Neural cell (in vitro differentiated cells): ENCODE measurements at regions not wholly inside any gene's neighbourhood (a gene's known extent, or its start where the extent isn't known, plus 50 kb on each side); places are given as distances from the start of the nearest gene placed in this dataset.

Experiments
- H2AFZ ChIP-seq: fragments of 200-600, 300-800 bp; sonication (generic), shearing (Covaris generic); 2 replicates; pipeline ENCODE4 v1.6.0; 2014; ENCODE audit warnings: low read depth, mild to moderate bottlenecking, antibody characterized with exemption, low read length, moderate library complexity
- H3F3A ChIP-seq: fragments of 200-600 bp; shearing (Covaris generic); 2 replicates; pipeline ENCODE4 v1.6.1; 2016; ENCODE audit warnings: mild to moderate bottlenecking, moderate library complexity, mixed read lengths, antibody characterized with exemption, low read length; ENCODE audit not compliant: insufficient read depth, poor library complexity, severe bottlenecking
- H3K27ac ChIP-seq: fragments of 200-600, 300-800 bp; sonication (generic), shearing (Covaris generic); 2 replicates; pipeline ENCODE4 v1.5.1; 2014; ENCODE audit warnings: mild to moderate bottlenecking, low read length, moderate library complexity
- H3K27me3 ChIP-seq: fragments of 300-800, 200-600 bp; sonication (generic), shearing (Covaris generic); 2 replicates; pipeline ENCODE4 v1.6.0; 2014; ENCODE audit warnings: mild to moderate bottlenecking, low read depth, low read length, moderate library complexity; ENCODE audit not compliant: insufficient read depth
- H3K36me3 ChIP-seq: fragments of 300-800, 200-600 bp; sonication (generic), shearing (Covaris generic); 2 replicates; pipeline ENCODE4 v1.5.1; 2014; ENCODE audit warnings: mild to moderate bottlenecking, antibody characterized with exemption, low read length, moderate library complexity; ENCODE audit not compliant: insufficient read depth
- H3K4me2 ChIP-seq: fragments of 300-800, 200-600 bp; sonication (generic), shearing (Covaris generic); 2 replicates; pipeline ENCODE4 v1.6.0; 2014; ENCODE audit warnings: mild to moderate bottlenecking, low read length
- H3K4me3 ChIP-seq: fragments of 300-800, 200-600 bp; sonication (generic), shearing (Covaris generic); 2 replicates; pipeline ENCODE4 v1.5.1; 2014; ENCODE audit warnings: mild to moderate bottlenecking, low read length, moderate library complexity
- H3K79me2 ChIP-seq: fragments of 200-600 bp; shearing (Covaris generic); replicated peaks from 2 replicates; pipeline ENCODE4 v1.6.0; 2014; ENCODE audit warnings: mild to moderate bottlenecking, low read length, moderate library complexity; ENCODE audit not compliant: insufficient read depth
- H3K9ac ChIP-seq: fragments of 300-800, 200-600 bp; sonication (generic), shearing (Covaris generic); 2 replicates; pipeline ENCODE4 v1.6.1; 2016; ENCODE audit warnings: mild to moderate bottlenecking, low read length, mixed read lengths
- H3K9me2 ChIP-seq: fragments of 200-600 bp; shearing (Covaris generic); 2 replicates; pipeline ENCODE4 v1.6.1; 2016; ENCODE audit warnings: mild to moderate bottlenecking, low read length, mixed read lengths; ENCODE audit not compliant: insufficient read depth
- H3K9me3 ChIP-seq: fragments of 200-600, 300-800 bp; sonication (generic), shearing (Covaris generic); 2 replicates; pipeline ENCODE4 v1.6.1; 2016; ENCODE audit warnings: mild to moderate bottlenecking, mixed run types, low read length, moderate library complexity, mixed read lengths
- H4K20me1 ChIP-seq: fragments of 200-600 bp; shearing (Covaris generic); 2 replicates; pipeline ENCODE4 v1.6.1; 2016; ENCODE audit warnings: mild to moderate bottlenecking, mixed run types; ENCODE audit not compliant: insufficient read depth
- CTCF ChIP-seq: fragments of 450-650 bp; IDR thresholded peaks from 2 replicates; pipeline ENCODE4 v1.5.1; 2014; ENCODE audit warnings: antibody characterized with exemption, mild to moderate bottlenecking, moderate library complexity; ENCODE audit not compliant: poor library complexity, severe bottlenecking
- EP300 ChIP-seq: fragments of 450-650 bp; conservative IDR thresholded peaks from 2 replicates; pipeline ENCODE4 v1.6.1; 2014; ENCODE audit warnings: antibody characterized with exemption, mild to moderate bottlenecking, moderate library complexity; ENCODE audit not compliant: poor library complexity, severe bottlenecking
- EZH2 ChIP-seq: fragments of 200-600, 300-800 bp; shearing (Covaris generic), sonication (generic); IDR thresholded peaks from 2 replicates; pipeline ENCODE4 v1.6.1; 2014; ENCODE audit warnings: antibody characterized with exemption, low read length, borderline replicate concordance, mild to moderate bottlenecking; ENCODE audit not compliant: insufficient read depth, poor library complexity, severe bottlenecking
- MXI1 ChIP-seq: fragments of 450-650 bp; conservative IDR thresholded peaks from 2 replicates; pipeline ENCODE4 v1.6.1; 2014; ENCODE audit warnings: antibody characterized with exemption, mild to moderate bottlenecking; ENCODE audit not compliant: poor library complexity, severe bottlenecking
- POLR2AphosphoS5 ChIP-seq: IDR thresholded peaks from 2 replicates; pipeline ENCODE4 v1.6.1; 2012
- RAD21 ChIP-seq: fragments of 450-650 bp; conservative IDR thresholded peaks from 2 replicates; pipeline ENCODE4 v1.6.1; 2014; ENCODE audit warnings: antibody characterized with exemption, mild to moderate bottlenecking, moderate library complexity
- REST ChIP-seq: IDR thresholded peaks from 2 replicates; pipeline ENCODE4 v1.6.1; 2012; ENCODE audit warnings: borderline replicate concordance
- SMC3 ChIP-seq: fragments of 450-650 bp; conservative IDR thresholded peaks from 2 replicates; pipeline ENCODE4 v1.6.1; 2014; ENCODE audit warnings: antibody characterized with exemption, mild to moderate bottlenecking, moderate library complexity; ENCODE audit not compliant: poor library complexity
- TAF1 ChIP-seq: IDR thresholded peaks from 2 replicates; pipeline ENCODE4 v1.6.1; 2012; ENCODE audit warnings: low read depth

GRCh38 chr9:74006935-74007334 is 490.2 kb upstream of the RORB start:
- Histone ChIP-seq H3K27me3 (no peaks in the 10 kb centered on the region), H3K4me3 (no peak overlapping the region), H4K20me1 (no peaks in the 10 kb centered on the region), H3K9me2 (no peaks in the 10 kb centered on the region), H3K9me3 (no peaks in the 10 kb centered on the region), H3F3A (no peaks in the 10 kb centered on the region), H2AFZ (no peak overlapping the region), H3K36me3 (no peaks in the 10 kb centered on the region), H3K27ac (no peak overlapping the region), H3K79me2 (no peaks in the 10 kb centered on the region), H3K4me2 (no peak overlapping the region), H3K9ac (no peak overlapping the region)
- no peak for TF ChIP-seq TAF1
- TF ChIP-seq EZH2: no peak

GRCh38 chr9:74007833-74008232 is 489.3 kb upstream of the RORB start:
- H3K27me3 ChIP-seq: no peaks in the 10 kb centered on the region
- TF ChIP-seq REST (no peak), SMC3 (no peak), EZH2 (no peak), CTCF (no peak), MXI1 (no peak), EP300 (no peak), POLR2AphosphoS5 (no peak)
- H2AFZ ChIP-seq: no peak overlapping the region
- no peaks in the 10 kb centered on the region for H4K20me1 ChIP-seq
- no peaks in the 10 kb centered on the region for H3F3A ChIP-seq
- no peak overlapping the region for H3K4me2 ChIP-seq
- no peaks in the 10 kb centered on the region for H3K9me3 ChIP-seq
- H3K4me3 ChIP-seq: no peak overlapping the region
- H3K9ac ChIP-seq: no peak overlapping the region
- no peaks in the 10 kb centered on the region for H3K79me2 ChIP-seq
- H3K36me3 ChIP-seq: no peaks in the 10 kb centered on the region
- H3K9me2 ChIP-seq: no peaks in the 10 kb centered on the region
- no peak overlapping the region for H3K27ac ChIP-seq

GRCh38 chr9:74016004-74016403 is 481.1 kb upstream of the RORB start:
- Histone ChIP-seq H3K27ac (no peak overlapping the region), H3K4me2 (no peak overlapping the region), H3K36me3 (no peaks in the 10 kb centered on the region), H3K27me3 (no peaks in the 10 kb centered on the region), H3K4me3 (no peak overlapping the region), H3K9me2 (no peaks in the 10 kb centered on the region), H3K79me2 (no peaks in the 10 kb centered on the region), H3K9ac (no peak overlapping the region), H3K9me3 (no peaks in the 10 kb centered on the region), H3F3A (no peaks in the 10 kb centered on the region), H2AFZ (no peak overlapping the region), H4K20me1 (no peaks in the 10 kb centered on the region)
- TF ChIP-seq CTCF (no peak), EZH2 (no peak), RAD21 (no peak), EP300 (no peak), REST (no peak), MXI1 (no peak), SMC3 (no peak), TAF1 (no peak), POLR2AphosphoS5 (no peak)
